ENCODE measurements at regions not wholly inside any gene's neighbourhood (a gene's known extent, or its start where the extent isn't known, plus 50 kb on each side); places are given as distances from the start of the nearest gene placed in this dataset.

DNA sequence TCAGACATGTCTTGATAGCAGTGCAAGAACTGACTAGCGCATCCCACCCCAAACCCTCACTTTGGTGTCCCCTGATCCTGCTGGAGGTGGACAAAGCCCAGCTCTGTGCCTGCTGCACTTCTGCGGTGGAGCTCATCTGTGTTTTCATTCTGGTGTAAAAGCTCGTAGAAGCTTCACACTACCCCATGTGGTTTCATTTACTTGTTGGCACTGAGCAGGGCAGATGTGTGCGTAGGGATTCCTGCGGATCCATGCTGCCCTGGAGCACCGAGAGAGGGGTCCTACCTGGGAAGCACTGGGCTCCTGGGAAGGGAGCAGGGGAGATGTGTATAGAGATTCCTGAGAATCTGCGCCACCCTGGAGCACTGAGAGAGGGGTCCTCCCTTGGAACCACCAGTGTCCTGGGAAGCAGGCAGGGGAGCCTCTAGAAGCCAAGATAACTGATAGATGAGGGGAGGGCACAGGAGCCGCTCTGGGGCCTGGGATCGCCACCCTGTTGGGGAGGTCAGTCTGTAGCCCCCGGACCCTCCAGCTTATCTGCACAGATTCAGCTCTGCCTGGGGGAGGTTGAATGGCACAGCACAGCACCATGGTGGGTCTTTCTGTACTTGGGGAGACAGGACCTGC lies 106.9 kb upstream of the OTOS start:
- Histone ChIP-seq H3K9me3 (no peaks in the 10 kb centered on the region), H3K27me3 (no peaks in the 10 kb centered on the region), H3K27ac (no peak overlapping the region), H3K36me3 (no peaks in the 10 kb centered on the region), H3K4me3 (no peak overlapping the region), H3K4me1 (peaks cover 0 to 22% (median 3%) of the 10 kb centered on the region in 4 donors)
- DNase-seq, result no peak
- TF ChIP-seq, protein P1, sequence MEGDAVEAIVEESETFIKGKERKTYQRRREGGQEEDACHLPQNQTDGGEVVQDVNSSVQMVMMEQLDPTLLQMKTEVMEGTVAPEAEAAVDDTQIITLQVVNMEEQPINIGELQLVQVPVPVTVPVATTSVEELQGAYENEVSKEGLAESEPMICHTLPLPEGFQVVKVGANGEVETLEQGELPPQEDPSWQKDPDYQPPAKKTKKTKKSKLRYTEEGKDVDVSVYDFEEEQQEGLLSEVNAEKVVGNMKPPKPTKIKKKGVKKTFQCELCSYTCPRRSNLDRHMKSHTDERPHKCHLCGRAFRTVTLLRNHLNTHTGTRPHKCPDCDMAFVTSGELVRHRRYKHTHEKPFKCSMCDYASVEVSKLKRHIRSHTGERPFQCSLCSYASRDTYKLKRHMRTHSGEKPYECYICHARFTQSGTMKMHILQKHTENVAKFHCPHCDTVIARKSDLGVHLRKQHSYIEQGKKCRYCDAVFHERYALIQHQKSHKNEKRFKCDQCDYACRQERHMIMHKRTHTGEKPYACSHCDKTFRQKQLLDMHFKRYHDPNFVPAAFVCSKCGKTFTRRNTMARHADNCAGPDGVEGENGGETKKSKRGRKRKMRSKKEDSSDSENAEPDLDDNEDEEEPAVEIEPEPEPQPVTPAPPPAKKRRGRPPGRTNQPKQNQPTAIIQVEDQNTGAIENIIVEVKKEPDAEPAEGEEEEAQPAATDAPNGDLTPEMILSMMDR (IDR thresholded peaks at IDR 0.05), result no peak
- no peak for TF ChIP-seq POLR2A (IDR thresholded peaks at IDR 0.05)

DNA sequence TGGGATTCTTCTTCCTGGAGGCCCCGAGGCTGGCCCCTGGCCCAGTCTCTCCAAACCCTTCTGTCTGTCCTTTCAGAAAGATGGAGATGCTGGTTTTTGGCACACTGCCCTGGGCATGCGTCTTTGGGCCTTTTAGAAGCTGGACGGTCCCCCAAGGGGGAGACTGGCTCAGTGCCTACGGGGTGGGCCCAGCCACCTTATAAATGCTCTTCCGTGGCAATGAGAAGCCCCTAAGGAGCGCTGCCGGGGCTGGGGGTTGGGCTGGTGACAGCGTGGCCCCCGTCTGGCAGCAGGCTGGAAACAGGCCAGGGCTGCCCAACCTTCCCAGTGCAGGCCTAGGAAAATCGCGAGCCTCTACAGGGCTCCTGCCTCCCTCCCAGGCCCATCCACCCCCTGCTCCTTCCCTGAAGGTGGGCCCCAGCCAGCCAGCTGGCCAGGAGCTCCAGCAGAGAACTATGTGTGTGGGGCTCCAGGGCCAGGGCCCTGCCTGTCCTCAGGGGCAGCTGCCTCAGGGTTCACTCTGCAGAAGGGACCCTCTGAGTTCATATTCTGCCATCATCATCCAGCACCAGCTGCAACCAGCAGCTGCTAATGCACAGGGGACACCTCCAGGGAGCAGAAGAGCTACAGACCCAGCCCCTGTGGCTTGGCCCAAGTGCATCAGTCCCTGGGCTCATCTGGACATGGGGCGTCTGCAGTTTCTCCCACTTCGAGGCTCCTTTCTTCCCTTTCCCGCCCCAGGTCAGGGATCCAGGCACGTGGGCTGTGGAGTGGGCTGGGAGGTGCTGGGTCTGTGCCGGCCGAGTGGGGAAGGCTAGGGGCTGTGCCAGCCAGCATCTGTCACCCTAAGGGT lies 107.6 kb upstream of the OTOS start:
- no peak overlapping the region for H3K4me3 ChIP-seq
- H3K4me1 ChIP-seq, result peaks cover 0 to 22% (median 3%) of the 10 kb centered on the region in 4 donors
- no peak for TF ChIP-seq POLR2A (IDR thresholded peaks at IDR 0.05)
- TF ChIP-seq, protein P1 (IDR thresholded peaks at IDR 0.05), result no peak
- DNase-seq, result peak in 1 of 3 donors; percentile 38
- no peaks in the 10 kb centered on the region for H3K27me3 ChIP-seq
- no peaks in the 10 kb centered on the region for H3K9me3 ChIP-seq
- H3K27ac ChIP-seq, result no peak overlapping the region
- H3K36me3 ChIP-seq, result no peaks in the 10 kb centered on the region

DNA sequence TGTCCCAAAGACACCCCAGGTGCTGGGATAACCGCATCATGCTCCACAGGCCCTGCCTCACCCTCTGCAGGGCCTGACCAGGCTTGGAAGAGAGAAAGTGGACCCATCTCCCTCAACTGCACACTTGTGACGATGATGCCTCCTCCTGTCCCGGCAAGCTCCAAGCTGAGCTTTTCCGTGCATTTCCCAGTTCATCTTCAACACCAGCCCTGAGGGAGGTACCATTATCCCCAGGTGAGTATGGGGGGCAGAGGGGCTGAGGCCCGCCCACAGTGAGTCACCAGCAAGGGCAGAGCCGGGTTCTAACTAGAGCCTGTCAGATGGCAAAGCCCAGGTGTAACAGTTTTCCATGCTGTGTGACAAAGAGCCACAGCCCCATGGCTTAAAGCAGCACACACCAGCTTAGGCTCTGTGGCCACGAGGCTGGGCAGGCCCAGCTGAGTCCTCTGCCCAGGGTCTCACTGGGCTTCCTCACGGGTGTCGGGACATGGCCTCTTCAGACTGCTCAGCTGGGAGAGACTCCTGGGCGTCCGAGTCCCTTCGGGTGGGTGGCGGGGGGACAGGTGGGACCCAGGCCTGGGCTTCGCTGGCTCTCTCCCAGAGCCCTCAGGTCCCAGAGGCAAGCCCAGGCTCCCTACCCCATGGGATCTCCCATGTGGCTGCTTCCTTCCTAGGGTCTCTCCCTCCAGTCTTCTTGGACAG lies 108.4 kb upstream of the OTOS start:
- no peak for TF ChIP-seq POLR2A (IDR thresholded peaks at IDR 0.05)
- TF ChIP-seq, protein P1 (IDR thresholded peaks at IDR 0.05), result no peak
- peak in 1 of 3 donors; percentile 37 for DNase-seq
- H3K27ac ChIP-seq, result no peak overlapping the region

DNA sequence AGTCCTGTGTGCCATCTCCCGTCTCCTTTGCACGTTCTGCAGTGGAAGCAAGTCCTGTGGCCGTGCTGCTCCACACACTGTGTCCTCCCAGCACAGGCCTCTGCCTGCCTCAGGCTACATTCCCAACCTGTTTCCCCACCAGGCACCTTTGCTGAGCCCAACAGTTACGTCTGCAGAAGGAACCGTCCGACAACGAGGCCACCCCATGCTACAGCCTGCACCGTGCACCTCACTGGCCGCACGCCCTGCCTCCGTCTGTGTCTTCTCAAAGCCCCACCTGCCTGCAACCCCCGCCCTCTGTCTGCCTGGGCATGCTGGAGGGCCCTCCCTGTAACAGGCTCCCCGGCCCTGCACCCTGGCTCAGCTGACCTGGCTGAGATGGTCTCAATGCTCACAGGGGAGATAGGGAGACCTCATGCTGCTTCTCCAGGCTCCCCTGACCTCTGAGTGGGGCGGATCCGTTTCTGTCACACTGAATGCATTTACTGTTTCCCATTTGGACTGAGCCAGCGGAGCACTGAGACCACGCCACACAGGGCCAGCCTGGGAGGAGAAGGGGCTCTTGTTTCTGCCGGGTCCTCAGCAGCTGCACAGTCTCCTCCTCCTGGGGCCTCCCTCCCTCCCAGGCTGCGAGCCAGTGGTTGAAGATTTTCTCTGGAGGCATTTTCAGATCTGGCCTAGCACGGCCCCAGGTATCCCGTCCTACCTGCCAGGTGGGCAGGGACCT lies 109.1 kb upstream of the OTOS start:
- H3K4me3 ChIP-seq, result no peak overlapping the region

More for the DNA sequence above, 108.4 kb upstream of the OTOS start:
- no peaks in the 10 kb centered on the region for H3K27me3 ChIP-seq
- H3K4me1 ChIP-seq, result peaks cover 0 to 22% (median 3%) of the 10 kb centered on the region in 4 donors
- no peak overlapping the region for H3K4me3 ChIP-seq
- H3K36me3 ChIP-seq, result no peaks in the 10 kb centered on the region
- no peaks in the 10 kb centered on the region for H3K9me3 ChIP-seq

More for the DNA sequence above, 109.1 kb upstream of the OTOS start:
- Histone ChIP-seq H3K27me3 (no peaks in the 10 kb centered on the region), H3K27ac (peak overlapping the region in 3 of 4 donors; percentile 82 to 86 (median 83)), H3K36me3 (no peaks in the 10 kb centered on the region), H3K9me3 (no peaks in the 10 kb centered on the region), H3K4me1 (peaks cover 0 to 22% (median 3%) of the 10 kb centered on the region in 4 donors)
- no peak for DNase-seq
- TF ChIP-seq, protein P1 (IDR thresholded peaks at IDR 0.05), result no peak
- no peak for TF ChIP-seq POLR2A (IDR thresholded peaks at IDR 0.05)
